GM21528 (cell line): ENCODE measurements at regions not wholly inside any gene's neighbourhood (a gene's known extent, or its start where the extent isn't known, plus 50 kb on each side); places are given as distances from the start of the nearest gene placed in this dataset.
"Not testable (repeated sequence)": the region's sequence is repeated elsewhere in the genome, so short reads cannot be mapped to it uniquely, and the experiment has no call there.

ENCODE experiments used
- ATAC-seq: cut with Tn5 transposase; IDR thresholded peaks from one replicate; pipeline ENCODE4 v1.9.1; 2021; ENCODE audit warnings: mild to moderate bottlenecking, moderate library complexity; ENCODE audit not compliant: unreplicated experiment, low FRiP score

GRCh38 chr16:87034317-87034716 lies 282.9 kb downstream of the C16orf95 start:
- ATAC-seq: no peak

- ATAC-seq: no peak
Measured at GRCh38 chr16:87035053-87035452, 282.1 kb downstream of the C16orf95 start.

GRCh38 chr16:87037012-87037411 lies 280.2 kb downstream of the C16orf95 start:
- ATAC-seq: no peak

- ATAC-seq: not testable (repeated sequence)
Measured at GRCh38 chr16:87038528-87038927, 278.7 kb downstream of the C16orf95 start.

GRCh38 chr16:87040169-87041117 lies 276.7 kb downstream of the C16orf95 start:
- no peak for ATAC-seq

- ATAC-seq: no peak
Measured at GRCh38 chr16:87041286-87041685, 275.9 kb downstream of the C16orf95 start.

GRCh38 chr16:87042551-87043230 lies 274.5 kb downstream of the C16orf95 start:
- no peak for ATAC-seq

GRCh38 chr16:87043231-87044031 lies 273.8 kb downstream of the C16orf95 start:
- no peak for ATAC-seq

- ATAC-seq: no peak
Measured at GRCh38 chr16:87044032-87044382, 273.2 kb downstream of the C16orf95 start.

GRCh38 chr16:87044829-87045228 lies 272.4 kb downstream of the C16orf95 start:
- ATAC-seq: no peak

- ATAC-seq: no peak
Measured at GRCh38 chr16:87045466-87046216, 271.6 kb downstream of the C16orf95 start.

- no peak for ATAC-seq
Measured at GRCh38 chr16:87046235-87046634, 271.0 kb downstream of the C16orf95 start.

- ATAC-seq: no peak
Measured at GRCh38 chr16:87047221-87048037, 269.8 kb downstream of the C16orf95 start.

- no peak for ATAC-seq
Measured at GRCh38 chr16:87048038-87048729, 269.0 kb downstream of the C16orf95 start.

GRCh38 chr16:87048730-87049115 lies 268.5 kb downstream of the C16orf95 start:
- no peak for ATAC-seq

GRCh38 chr16:87049216-87049615 lies 268.0 kb downstream of the C16orf95 start:
- not testable (repeated sequence) for ATAC-seq

- ATAC-seq: no peak
Measured at GRCh38 chr16:87050142-87050541, 267.1 kb downstream of the C16orf95 start.

GRCh38 chr16:87051526-87052320 lies 265.5 kb downstream of the C16orf95 start:
- no peak for ATAC-seq
